Left lung (tissue), 4 donors: ENCODE measurements at regions not wholly inside any gene's neighbourhood (a gene's known extent, or its start where the extent isn't known, plus 50 kb on each side); places are given as distances from the start of the nearest gene placed in this dataset.

Experiments
- ATAC-seq: fragments of 200-7000 bp; cut with Tn5 transposase; one replicate; pipeline ENCODE4 v1.9.1; 2020; ENCODE audit warnings: moderate library complexity
- DNase-seq, 4 donors: peaks; one replicate each; pipeline ENCODE4 v3.0.0-alpha.2; 2013 to 2020
- H3K27ac ChIP-seq, 2 donors: fragments of 200-600 bp; sonication (generic) in 1 of 2; one replicate each; pipeline versions ENCODE4 v1.5.0 to v1.8.0; 2020 to 2021
- H3K27me3 ChIP-seq, 2 donors: fragments of 200-600 bp; sonication (generic) in 1 of 2; one replicate each; pipeline versions ENCODE4 v1.5.0 to v1.8.0; 2020 to 2021
- H3K36me3 ChIP-seq, 2 donors: fragments of 200-600 bp; sonication (generic) in 1 of 2; one replicate each; pipeline versions ENCODE4 v1.5.0 to v1.8.0; 2020 to 2021
- H3K4me1 ChIP-seq, 2 donors: fragments of 200-600 bp; one replicate each; pipeline ENCODE4 v1.8.0; 2021
- H3K4me3 ChIP-seq, 2 donors: fragments of 200-600 bp; sonication (generic) in 1 of 2; one replicate each; pipeline versions ENCODE4 v1.5.0 to v1.8.0; 2020 to 2021; ENCODE audit warnings: mild to moderate bottlenecking in 1 of 2
- H3K9me3 ChIP-seq, 2 donors: fragments of 200-600 bp; sonication (generic) in 1 of 2; one replicate each; pipeline versions ENCODE4 v1.5.0 to v1.8.0; 2020 to 2021
- intact Hi-C, 2 donors: fragments of 100-400 bp; cut with DNase I; formaldehyde crosslinking; loops; one replicate each; pipeline versions ENCODE4 v1.11.2 to v1.14.2; 2022
- TF ChIP-seq, protein P1 (sequence below), 2 donors: fragments of 200-600 bp; sonication (generic) in 1 of 2; IDR thresholded peaks; one replicate each; pipeline versions ENCODE4 v1.5.0 to v1.8.0; 2021; ENCODE audit warnings: antibody characterized with exemption in 2 of 2
- donor health status: DM: no; HTN: yes; CAD: no.
- donor health status: DM: no; HTN: no; CAD: no.

DNA sequence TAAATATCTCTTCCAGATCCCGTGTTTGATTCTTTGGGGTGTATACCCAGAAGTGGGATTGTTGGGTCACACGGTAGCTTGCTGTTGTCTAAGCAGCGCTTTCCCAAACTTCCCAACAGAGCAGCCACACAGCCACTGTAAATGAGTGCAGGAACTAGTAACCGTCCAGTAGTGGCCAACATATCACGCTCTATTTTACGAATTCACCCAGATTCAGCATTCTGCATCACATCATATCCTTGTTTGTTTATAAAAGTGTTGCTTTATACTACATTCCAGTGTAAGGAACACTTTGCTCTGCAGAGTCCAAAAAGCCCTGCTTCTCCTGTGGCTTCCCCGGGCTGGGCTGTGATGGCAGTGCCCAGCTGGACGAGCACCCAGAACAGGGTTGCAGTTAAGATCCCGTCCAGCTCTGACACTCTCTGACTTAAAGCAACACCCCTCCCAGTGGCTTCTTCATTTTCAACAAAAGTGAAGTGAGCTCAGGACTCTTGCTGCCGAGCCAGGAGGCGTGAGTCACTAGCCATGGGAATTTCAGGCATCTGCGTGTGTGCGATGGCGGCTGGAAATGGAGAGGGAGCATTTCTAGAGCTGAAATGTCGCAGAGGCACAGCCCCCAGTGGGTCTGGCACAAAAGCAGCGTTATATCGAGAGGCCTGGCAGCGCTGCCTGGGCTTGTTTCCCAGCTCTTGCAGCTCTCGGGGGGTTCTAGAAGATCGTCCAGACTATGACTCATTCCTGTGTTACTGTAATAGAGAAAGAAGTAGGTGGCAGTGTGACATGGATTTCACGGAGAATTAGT lies 216.3 kb upstream of the ECI2 start:
- H3K27me3 ChIP-seq, result no peaks in the 10 kb centered on the region
- H3K27ac ChIP-seq, result peak overlapping the region; percentile 28 to 61
- no peaks in the 10 kb centered on the region for H3K9me3 ChIP-seq
- no peaks in the 10 kb centered on the region for H3K36me3 ChIP-seq
- peak; percentile 68 for ATAC-seq
- TF ChIP-seq, protein P1, sequence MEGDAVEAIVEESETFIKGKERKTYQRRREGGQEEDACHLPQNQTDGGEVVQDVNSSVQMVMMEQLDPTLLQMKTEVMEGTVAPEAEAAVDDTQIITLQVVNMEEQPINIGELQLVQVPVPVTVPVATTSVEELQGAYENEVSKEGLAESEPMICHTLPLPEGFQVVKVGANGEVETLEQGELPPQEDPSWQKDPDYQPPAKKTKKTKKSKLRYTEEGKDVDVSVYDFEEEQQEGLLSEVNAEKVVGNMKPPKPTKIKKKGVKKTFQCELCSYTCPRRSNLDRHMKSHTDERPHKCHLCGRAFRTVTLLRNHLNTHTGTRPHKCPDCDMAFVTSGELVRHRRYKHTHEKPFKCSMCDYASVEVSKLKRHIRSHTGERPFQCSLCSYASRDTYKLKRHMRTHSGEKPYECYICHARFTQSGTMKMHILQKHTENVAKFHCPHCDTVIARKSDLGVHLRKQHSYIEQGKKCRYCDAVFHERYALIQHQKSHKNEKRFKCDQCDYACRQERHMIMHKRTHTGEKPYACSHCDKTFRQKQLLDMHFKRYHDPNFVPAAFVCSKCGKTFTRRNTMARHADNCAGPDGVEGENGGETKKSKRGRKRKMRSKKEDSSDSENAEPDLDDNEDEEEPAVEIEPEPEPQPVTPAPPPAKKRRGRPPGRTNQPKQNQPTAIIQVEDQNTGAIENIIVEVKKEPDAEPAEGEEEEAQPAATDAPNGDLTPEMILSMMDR (IDR thresholded peaks at IDR 0.05), result no peak
- no peak overlapping the region for H3K4me3 ChIP-seq
- H3K4me1 ChIP-seq, result peaks cover 0 to 4% of the 10 kb centered on the region in 2 donors
- DNase-seq, result peak in 3 of 4 donors; percentile 24 to 63 (median 59)
- intact Hi-C loops, result no loop called here

DNA sequence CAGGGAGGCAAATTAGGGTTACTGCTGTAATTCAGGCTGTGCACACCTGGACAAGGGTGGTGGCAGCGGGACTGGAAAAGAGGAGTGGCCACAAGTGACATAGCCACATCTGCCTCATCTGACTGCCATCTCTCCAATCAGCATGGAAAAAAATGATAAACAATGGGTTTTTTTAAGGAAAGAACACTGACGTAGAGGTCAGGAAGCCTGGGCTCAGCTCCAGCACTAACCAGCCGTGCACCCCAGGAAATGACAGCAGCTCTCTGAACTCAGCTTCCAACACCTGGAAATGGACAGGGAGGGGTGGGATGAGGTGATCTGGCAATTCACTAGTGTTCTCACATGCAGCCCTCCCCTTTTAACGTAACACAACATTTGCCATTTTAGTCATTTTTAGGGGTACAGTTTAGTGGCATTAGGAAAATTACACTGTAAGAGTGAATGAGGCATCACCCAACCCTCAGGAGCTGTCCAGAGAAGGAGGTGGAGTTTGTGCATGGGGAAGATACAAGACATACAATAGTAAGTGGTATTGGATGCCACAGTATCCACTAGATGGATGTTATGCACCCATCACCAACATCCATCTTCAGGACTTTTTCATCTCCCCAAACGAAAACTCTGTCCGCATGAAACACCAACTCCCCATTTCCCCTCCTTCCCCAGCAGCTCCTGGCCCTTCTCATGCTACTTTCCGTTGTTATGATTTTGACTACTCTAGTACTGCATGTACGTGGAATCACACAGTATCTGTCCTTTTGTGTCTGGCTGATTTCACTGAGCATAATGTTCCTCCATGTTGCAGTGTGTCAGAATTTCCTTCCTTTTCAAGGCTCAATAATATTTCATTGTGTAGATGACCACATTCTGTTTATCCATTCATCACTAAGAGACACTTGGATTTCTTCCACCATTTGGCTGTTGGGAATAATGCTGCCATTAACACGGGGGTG lies 215.5 kb upstream of the ECI2 start:
- no peak overlapping the region for H3K4me3 ChIP-seq
- peaks cover 0 to 4% of the 10 kb centered on the region in 2 donors for H3K4me1 ChIP-seq
- DNase-seq (peak in 1 of 4 donors; percentile 42), ATAC-seq (no peak)
- H3K36me3 ChIP-seq, result no peaks in the 10 kb centered on the region
- no peaks in the 10 kb centered on the region for H3K27me3 ChIP-seq
- peak overlapping the region in 1 of 2 donors; percentile 61 for H3K27ac ChIP-seq
- TF ChIP-seq, protein P1 (IDR thresholded peaks at IDR 0.05), result no peak
- H3K9me3 ChIP-seq, result no peaks in the 10 kb centered on the region
- intact Hi-C loops, result no loop called here

DNA sequence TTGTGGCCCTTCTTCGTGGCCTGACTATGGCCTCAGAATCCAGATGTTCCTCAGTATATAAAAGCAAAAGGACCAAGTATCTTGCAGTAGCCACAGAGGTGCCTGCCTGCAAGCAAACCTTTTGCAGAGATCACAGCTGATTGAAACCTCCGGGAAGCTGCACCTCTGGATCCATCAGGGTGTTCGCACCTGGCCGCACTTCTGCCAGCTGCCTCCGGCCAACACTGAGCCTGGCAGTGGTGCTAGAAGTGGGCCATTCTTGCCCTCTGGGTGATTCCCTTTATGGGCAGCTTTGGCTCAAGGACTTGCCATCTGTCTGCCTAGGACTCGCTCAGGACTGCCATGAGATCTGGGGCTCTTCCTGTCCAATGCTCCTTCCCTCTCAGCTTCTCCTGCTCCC lies 214.6 kb upstream of the ECI2 start:
- DNase-seq, result peak in 1 of 4 donors; percentile 59
- H3K4me1 ChIP-seq, result peaks cover 0 to 4% of the 10 kb centered on the region in 2 donors
- intact Hi-C loops, result no loop called here
- no peak overlapping the region for H3K27ac ChIP-seq
- H3K27me3 ChIP-seq, result no peaks in the 10 kb centered on the region
- no peaks in the 10 kb centered on the region for H3K9me3 ChIP-seq
- TF ChIP-seq, protein P1 (IDR thresholded peaks at IDR 0.05), result no peak
- H3K36me3 ChIP-seq, result no peaks in the 10 kb centered on the region
- H3K4me3 ChIP-seq, result no peak overlapping the region
- ATAC-seq, result no peak

- intact Hi-C loops, result no loop called here
- H3K27me3 ChIP-seq, result no peaks in the 10 kb centered on the region
- H3K9me3 ChIP-seq, result no peaks in the 10 kb centered on the region
- no peak overlapping the region for H3K27ac ChIP-seq
- H3K36me3 ChIP-seq, result no peaks in the 10 kb centered on the region
- TF ChIP-seq, protein P1 (IDR thresholded peaks at IDR 0.05), result no peak
- DNase-seq, result no peak
- no peak overlapping the region for H3K4me3 ChIP-seq
- no peak for ATAC-seq
- peaks cover 0 to 4% of the 10 kb centered on the region in 2 donors for H3K4me1 ChIP-seq
Observed at GRCh38 chr6:4349323-4349722, 213.9 kb upstream of the ECI2 start.
